ENCODE measurements at regions not wholly inside any gene's neighbourhood (a gene's known extent, or its start where the extent isn't known, plus 50 kb on each side); places are given as distances from the start of the nearest gene placed in this dataset.
"Not testable (repeated sequence)": the region's sequence is repeated elsewhere in the genome, so short reads cannot be mapped to it uniquely, and the experiment has no call there.

DNA sequence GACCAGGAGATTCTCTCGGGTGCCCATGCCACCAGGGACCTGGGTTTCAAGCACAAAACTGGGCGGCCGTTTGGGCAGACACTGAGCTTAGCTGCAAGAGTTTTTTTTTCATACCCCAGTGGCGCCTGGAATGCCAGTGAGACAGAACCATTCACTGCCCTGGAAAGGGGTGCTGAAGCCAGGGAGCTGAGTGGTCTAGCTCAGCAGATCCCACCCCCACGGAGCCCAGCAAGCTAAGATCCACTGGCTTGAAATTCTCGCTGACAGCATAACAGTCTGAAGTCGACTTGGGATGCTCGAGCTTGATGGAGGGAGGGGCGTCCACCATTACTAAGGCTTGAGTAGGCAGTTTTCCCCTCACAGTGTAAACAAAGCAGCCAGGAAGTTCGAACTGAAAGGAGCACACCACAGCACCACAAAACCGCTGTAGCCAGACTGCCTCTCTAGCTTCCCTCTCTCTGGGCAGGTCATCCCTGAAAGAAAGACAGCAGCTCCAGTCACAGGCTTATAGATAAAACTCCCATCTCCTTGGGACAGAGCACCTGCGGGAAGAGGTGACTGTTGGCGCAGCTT is 157.7 kb downstream of the GIPC2 start:
- H3K36me3 ChIP-seq; H3K27ac ChIP-seq; DNase-seq; H3K9me3 ChIP-seq; intact Hi-C loops (cut with DNase I; ENCODE audit: low total_unique reads); H3K27me3 ChIP-seq; H3K4me3 ChIP-seq; H3K4me1 ChIP-seq: not testable (repeated sequence)

DNA sequence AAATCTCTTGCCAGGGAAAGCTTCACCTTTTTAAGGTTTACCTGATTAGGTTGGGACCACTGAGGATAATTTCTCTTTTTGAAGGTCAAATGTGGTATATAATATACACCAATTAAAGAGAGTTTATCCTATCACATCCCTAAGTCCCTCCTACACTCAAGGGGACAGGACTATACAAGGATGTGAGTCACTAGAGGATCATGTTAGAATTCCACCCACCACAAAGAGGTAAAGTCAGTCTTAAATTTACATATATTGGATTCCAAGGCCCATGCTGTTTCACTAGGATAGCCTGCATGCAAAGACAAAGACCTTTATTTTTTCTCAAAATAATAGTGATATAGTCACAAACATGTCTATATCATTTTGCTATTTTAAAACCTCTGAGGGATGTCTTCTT is 164.4 kb downstream of the GIPC2 start:
- no peaks in the 10 kb centered on the region for H3K4me1 ChIP-seq
- peaks cover 0 to 4% (median 0%) of the 10 kb centered on the region in 3 donors for H3K9me3 ChIP-seq
- DNase-seq, result no peak
- H3K27me3 ChIP-seq, result no peaks in the 10 kb centered on the region
- H3K36me3 ChIP-seq, result no peaks in the 10 kb centered on the region
- H3K27ac ChIP-seq, result no peak overlapping the region
- intact Hi-C loops (cut with DNase I; ENCODE audit: low total_unique reads), result no loop called here
- TF ChIP-seq, protein P1, sequence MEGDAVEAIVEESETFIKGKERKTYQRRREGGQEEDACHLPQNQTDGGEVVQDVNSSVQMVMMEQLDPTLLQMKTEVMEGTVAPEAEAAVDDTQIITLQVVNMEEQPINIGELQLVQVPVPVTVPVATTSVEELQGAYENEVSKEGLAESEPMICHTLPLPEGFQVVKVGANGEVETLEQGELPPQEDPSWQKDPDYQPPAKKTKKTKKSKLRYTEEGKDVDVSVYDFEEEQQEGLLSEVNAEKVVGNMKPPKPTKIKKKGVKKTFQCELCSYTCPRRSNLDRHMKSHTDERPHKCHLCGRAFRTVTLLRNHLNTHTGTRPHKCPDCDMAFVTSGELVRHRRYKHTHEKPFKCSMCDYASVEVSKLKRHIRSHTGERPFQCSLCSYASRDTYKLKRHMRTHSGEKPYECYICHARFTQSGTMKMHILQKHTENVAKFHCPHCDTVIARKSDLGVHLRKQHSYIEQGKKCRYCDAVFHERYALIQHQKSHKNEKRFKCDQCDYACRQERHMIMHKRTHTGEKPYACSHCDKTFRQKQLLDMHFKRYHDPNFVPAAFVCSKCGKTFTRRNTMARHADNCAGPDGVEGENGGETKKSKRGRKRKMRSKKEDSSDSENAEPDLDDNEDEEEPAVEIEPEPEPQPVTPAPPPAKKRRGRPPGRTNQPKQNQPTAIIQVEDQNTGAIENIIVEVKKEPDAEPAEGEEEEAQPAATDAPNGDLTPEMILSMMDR (IDR thresholded peaks at IDR 0.05), result no peak
- H3K4me3 ChIP-seq, result no peak overlapping the region

DNA sequence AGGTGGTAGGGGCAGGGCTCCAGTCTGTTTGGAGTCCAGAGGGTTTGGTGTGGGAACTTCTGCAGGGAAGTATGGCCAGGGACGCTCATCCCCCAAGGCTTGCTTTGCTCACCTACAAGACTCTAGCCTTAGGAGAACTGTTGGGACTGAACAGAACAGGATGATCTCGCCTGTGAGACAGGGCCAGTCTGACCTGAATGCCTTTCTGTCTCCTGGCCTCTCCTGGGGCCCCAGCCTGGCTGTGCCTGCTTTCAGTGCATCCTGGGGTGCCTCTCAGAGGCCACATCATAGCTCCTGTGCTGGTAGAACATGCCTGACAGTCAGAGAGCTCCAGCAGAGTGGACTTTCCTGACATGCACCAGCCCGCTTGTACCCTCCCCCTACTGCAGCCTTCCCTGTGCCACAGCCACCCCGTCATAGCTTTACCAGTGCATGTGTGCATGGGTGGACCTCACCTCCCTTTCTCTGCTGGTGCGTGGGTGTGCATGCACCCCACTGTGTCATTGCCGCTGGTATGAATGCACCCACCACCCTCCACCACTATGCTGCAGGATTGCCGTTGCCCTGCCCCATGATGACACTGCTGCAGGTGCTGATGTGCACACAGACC is 165.8 kb downstream of the GIPC2 start:
- H3K27ac ChIP-seq, result no peak overlapping the region
- H3K9me3 ChIP-seq, result peaks cover 0 to 4% (median 0%) of the 10 kb centered on the region in 3 donors

DNA sequence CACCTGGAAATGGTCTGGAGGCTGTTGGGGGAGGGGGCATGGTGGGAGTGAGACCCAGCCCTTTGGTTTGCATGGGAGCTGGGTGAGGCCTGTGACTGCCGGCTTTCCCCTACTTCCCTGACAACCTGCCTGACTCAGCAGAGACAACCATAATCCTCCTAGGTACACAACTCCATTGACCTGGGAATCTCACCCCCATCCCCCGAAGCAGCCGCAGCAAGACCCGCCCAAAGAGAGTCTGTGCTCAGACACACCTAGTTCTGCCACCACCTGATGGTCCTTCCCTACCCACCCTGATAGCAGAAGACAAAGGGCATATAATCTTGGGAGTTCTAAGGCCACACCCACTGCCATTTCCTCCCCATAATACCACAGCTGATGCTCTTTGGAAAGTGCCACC is 168.6 kb downstream of the GIPC2 start:
- H3K36me3 ChIP-seq, result no peaks in the 10 kb centered on the region
- TF ChIP-seq, protein P1 (IDR thresholded peaks at IDR 0.05), result no peak
- no peaks in the 10 kb centered on the region for H3K27me3 ChIP-seq
- no peak overlapping the region for H3K4me3 ChIP-seq
- H3K9me3 ChIP-seq, result peaks cover 0 to 4% (median 0%) of the 10 kb centered on the region in 3 donors
- no peaks in the 10 kb centered on the region for H3K4me1 ChIP-seq
- intact Hi-C loops (cut with DNase I; ENCODE audit: low total_unique reads), result no loop called here
- no peak overlapping the region for H3K27ac ChIP-seq
- no peak for DNase-seq

More for the DNA sequence above, 165.8 kb downstream of the GIPC2 start:
- no peak overlapping the region for H3K4me3 ChIP-seq
- TF ChIP-seq, protein P1 (IDR thresholded peaks at IDR 0.05), result no peak
- intact Hi-C loops (cut with DNase I; ENCODE audit: low total_unique reads), result no loop called here
- H3K4me1 ChIP-seq, result no peaks in the 10 kb centered on the region
- no peaks in the 10 kb centered on the region for H3K36me3 ChIP-seq
- H3K27me3 ChIP-seq, result no peaks in the 10 kb centered on the region
- no peak for DNase-seq

DNA sequence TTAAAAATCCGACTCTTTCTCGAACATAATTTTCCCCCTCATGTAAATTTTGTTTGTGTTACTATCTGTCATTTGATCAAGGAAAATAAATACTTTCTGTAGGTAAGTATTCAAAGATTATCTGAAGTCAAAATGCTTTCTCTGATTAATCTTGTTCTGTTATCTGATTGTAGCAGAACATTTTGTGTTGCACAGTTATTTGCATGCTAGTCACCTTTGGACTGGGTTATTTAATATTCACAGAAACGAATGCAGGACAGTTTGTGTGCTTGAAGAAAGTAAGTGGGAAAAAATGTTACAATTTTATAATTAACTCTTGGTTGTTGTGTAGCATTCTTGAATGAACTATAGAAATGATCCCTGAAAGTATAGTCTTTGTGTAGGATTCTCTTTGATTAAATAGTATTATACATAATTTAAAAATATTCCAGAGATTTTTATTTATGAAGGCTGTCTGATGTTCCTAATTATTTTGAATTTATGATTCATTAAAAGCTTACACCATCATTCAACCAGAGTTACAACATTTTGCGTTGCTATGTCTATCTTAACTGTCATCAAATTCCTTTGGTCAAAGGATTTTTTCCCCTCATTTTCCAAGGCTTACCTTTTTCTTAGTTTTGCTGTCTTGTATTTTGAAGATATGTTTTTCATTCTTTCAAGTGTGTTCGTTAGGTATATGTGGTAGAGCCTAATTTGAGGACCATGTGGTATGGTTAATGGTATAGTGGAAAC is 176.6 kb downstream of the GIPC2 start:
- no peaks in the 10 kb centered on the region for H3K27me3 ChIP-seq
- no peaks in the 10 kb centered on the region for H3K36me3 ChIP-seq
- intact Hi-C loops (cut with DNase I; ENCODE audit: low total_unique reads), result no loop called here
- no peak overlapping the region for H3K4me3 ChIP-seq
- DNase-seq, result no peak
- H3K9me3 ChIP-seq, result no peaks in the 10 kb centered on the region
- no peaks in the 10 kb centered on the region for H3K4me1 ChIP-seq
- TF ChIP-seq, protein P1 (IDR thresholded peaks at IDR 0.05), result no peak
- H3K27ac ChIP-seq, result no peak overlapping the region

DNA sequence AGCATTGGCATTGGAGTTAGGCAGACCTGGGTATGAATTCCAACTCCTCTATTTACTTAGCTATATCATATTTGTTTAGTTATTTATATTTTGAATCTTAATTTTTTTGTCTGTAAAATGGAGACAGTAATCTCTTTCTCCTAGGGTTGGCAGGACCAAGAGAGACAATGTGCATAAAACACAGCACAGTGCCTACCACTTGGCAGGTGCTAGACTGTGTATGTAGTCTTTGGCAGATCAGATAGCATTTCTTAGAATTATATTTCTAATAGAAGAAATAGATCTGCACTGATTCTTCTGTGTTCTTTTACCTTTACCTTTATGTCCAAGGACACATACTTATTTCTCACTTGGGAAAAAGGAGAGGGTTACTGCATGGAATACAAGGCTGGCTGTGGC is 177.2 kb downstream of the GIPC2 start:
- Histone ChIP-seq H3K27ac (no peak overlapping the region), H3K27me3 (no peaks in the 10 kb centered on the region), H3K9me3 (no peaks in the 10 kb centered on the region), H3K36me3 (no peaks in the 10 kb centered on the region), H3K4me3 (no peak overlapping the region), H3K4me1 (no peaks in the 10 kb centered on the region)
- TF ChIP-seq, protein P1 (IDR thresholded peaks at IDR 0.05), result no peak
- DNase-seq, result no peak
- intact Hi-C loops (cut with DNase I; ENCODE audit: low total_unique reads), result no loop called here
